ENCODE measurements at regions not wholly inside any gene's neighbourhood (a gene's known extent, or its start where the extent isn't known, plus 50 kb on each side); places are given as distances from the start of the nearest gene placed in this dataset.
"Not testable (repeated sequence)": the region's sequence is repeated elsewhere in the genome, so short reads cannot be mapped to it uniquely, and the experiment has no call there.

GRCh38 chr18:25568986-25569385, 217.0 kb upstream of the ZNF521 start:
- DNase-seq (ENCODE audit: low read depth in 1 of 2, low spot score in 1 of 2): no peak

GRCh38 chr18:25563816-25564683, 212.1 kb upstream of the ZNF521 start:
- no peak for DNase-seq (ENCODE audit: low read depth in 1 of 2, low spot score in 1 of 2)

- DNase-seq (ENCODE audit: low read depth in 1 of 2, low spot score in 1 of 2): no peak
Observed at GRCh38 chr18:25563346-25563745, 211.4 kb upstream of the ZNF521 start.

GRCh38 chr18:25561918-25562317, 210.0 kb upstream of the ZNF521 start:
- DNase-seq (ENCODE audit: low read depth in 1 of 2, low spot score in 1 of 2): no peak

GRCh38 chr18:25560369-25560768, 208.4 kb upstream of the ZNF521 start:
- no peak for DNase-seq (ENCODE audit: low read depth in 1 of 2, low spot score in 1 of 2)

GRCh38 chr18:25557011-25557410, 205.0 kb upstream of the ZNF521 start:
- DNase-seq (ENCODE audit: low read depth in 1 of 2, low spot score in 1 of 2): no peak

GRCh38 chr18:25553631-25554263, 201.8 kb upstream of the ZNF521 start:
- DNase-seq (ENCODE audit: low read depth in 1 of 2, low spot score in 1 of 2): no peak

- DNase-seq (ENCODE audit: low read depth in 1 of 2, low spot score in 1 of 2): no peak
Observed at GRCh38 chr18:25544546-25545287, 192.8 kb upstream of the ZNF521 start.

GRCh38 chr18:25538175-25538922, 186.4 kb upstream of the ZNF521 start:
- no peak for DNase-seq (ENCODE audit: low read depth in 1 of 2, low spot score in 1 of 2)

GRCh38 chr18:25535495-25535894, 183.5 kb upstream of the ZNF521 start:
- DNase-seq (ENCODE audit: low read depth in 1 of 2, low spot score in 1 of 2): no peak

- DNase-seq (ENCODE audit: low read depth in 1 of 2, low spot score in 1 of 2): no peak
Observed at GRCh38 chr18:25534401-25534800, 182.4 kb upstream of the ZNF521 start.

- no peak for DNase-seq (ENCODE audit: low read depth in 1 of 2, low spot score in 1 of 2)
Observed at GRCh38 chr18:25533218-25533617, 181.3 kb upstream of the ZNF521 start.

GRCh38 chr18:25531207-25531606, 179.2 kb upstream of the ZNF521 start:
- DNase-seq (ENCODE audit: low read depth in 1 of 2, low spot score in 1 of 2): no peak

- not testable (repeated sequence) for DNase-seq (ENCODE audit: low read depth in 1 of 2, low spot score in 1 of 2)
Observed at GRCh38 chr18:25525789-25526188, 173.8 kb upstream of the ZNF521 start.

- no peak for DNase-seq (ENCODE audit: low read depth in 1 of 2, low spot score in 1 of 2)
Observed at GRCh38 chr18:25518716-25519053, 166.7 kb upstream of the ZNF521 start.

- no peak for DNase-seq (ENCODE audit: low read depth in 1 of 2, low spot score in 1 of 2)
Observed at GRCh38 chr18:25517881-25518715, 166.1 kb upstream of the ZNF521 start.

GRCh38 chr18:25516747-25517498, 165.0 kb upstream of the ZNF521 start:
- no peak for DNase-seq (ENCODE audit: low read depth in 1 of 2, low spot score in 1 of 2)

- DNase-seq (ENCODE audit: low read depth in 1 of 2, low spot score in 1 of 2): no peak
Observed at GRCh38 chr18:25516121-25516520, 164.2 kb upstream of the ZNF521 start.

GRCh38 chr18:25510096-25510495, 158.1 kb upstream of the ZNF521 start:
- no peak for DNase-seq (ENCODE audit: low read depth in 1 of 2, low spot score in 1 of 2)

Data from activated T-helper 1 cell treated with anti-CD3 and anti-CD28 coated beads, Interleukin-2, amount 50 U/mL, for 16 hours (primary cell).